ENCODE measurements at regions not wholly inside any gene's neighbourhood (a gene's known extent, or its start where the extent isn't known, plus 50 kb on each side); places are given as distances from the start of the nearest gene placed in this dataset.

DNA sequence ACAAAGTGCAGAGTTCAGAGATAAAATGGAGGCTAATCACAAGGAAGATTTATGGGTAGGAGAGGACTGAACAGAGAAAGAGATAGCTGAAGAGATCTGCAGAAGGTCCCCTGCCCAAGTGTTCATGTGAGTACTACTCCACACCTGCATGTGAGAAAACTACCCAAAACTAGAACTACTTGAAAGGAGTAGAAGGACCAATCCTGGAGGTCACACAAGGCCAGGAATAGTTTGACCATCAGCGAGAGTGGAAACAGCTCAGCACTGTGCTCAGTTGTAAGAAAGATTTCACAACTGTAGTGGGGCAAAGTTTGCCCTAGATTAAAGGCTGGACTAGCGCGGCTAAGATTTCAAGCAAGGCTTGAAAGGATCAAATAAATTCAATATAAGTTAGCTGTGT is 422.7 kb upstream of the LCORL start:
- Histone ChIP-seq H3K27me3 (no peaks in the 10 kb centered on the region), H3K36me3 (no peaks in the 10 kb centered on the region), H3K4me3 (no peak overlapping the region), H3K4me1 (no peaks in the 10 kb centered on the region), H3K27ac (no peak overlapping the region), H3K9me3 (peaks cover 0 to 2% (median 0%) of the 10 kb centered on the region in 4 donors)
- TF ChIP-seq POLR2A (IDR thresholded peaks at IDR 0.05) (no peak), POLR2AphosphoS5 (IDR thresholded peaks at IDR 0.05) (no peak), EP300 (IDR thresholded peaks at IDR 0.05) (no peak)
- TF ChIP-seq, protein P1, sequence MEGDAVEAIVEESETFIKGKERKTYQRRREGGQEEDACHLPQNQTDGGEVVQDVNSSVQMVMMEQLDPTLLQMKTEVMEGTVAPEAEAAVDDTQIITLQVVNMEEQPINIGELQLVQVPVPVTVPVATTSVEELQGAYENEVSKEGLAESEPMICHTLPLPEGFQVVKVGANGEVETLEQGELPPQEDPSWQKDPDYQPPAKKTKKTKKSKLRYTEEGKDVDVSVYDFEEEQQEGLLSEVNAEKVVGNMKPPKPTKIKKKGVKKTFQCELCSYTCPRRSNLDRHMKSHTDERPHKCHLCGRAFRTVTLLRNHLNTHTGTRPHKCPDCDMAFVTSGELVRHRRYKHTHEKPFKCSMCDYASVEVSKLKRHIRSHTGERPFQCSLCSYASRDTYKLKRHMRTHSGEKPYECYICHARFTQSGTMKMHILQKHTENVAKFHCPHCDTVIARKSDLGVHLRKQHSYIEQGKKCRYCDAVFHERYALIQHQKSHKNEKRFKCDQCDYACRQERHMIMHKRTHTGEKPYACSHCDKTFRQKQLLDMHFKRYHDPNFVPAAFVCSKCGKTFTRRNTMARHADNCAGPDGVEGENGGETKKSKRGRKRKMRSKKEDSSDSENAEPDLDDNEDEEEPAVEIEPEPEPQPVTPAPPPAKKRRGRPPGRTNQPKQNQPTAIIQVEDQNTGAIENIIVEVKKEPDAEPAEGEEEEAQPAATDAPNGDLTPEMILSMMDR (IDR thresholded peaks at IDR 0.05): no peak
- WGBS, 2 donors: 91 to 93% methylated on average over 3 of the region's 3 CpGs
- intact Hi-C loops (cut with DNase I): no loop called here
- no peak for DNase-seq

DNA sequence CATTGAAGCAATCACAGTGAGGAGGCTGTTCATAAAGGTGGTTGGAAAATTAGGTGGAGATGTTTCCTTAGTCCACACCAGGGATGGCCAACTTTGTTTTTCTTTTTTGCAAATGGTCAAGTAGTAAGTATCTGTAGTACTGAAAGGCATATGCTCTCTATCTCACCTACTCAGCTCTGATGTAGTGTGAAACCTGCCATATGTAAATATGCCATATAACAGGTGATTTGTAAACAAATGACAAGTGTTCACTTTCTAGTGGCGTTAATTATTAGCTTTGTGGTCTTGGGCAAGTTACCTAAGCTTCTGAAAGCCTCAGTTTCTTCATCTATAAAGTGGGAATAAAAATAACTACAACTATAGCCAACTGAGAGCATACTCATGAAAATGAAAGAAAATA is 421.4 kb upstream of the LCORL start:
- peaks cover 0 to 2% (median 0%) of the 10 kb centered on the region in 4 donors for H3K9me3 ChIP-seq
- no peaks in the 10 kb centered on the region for H3K4me1 ChIP-seq
- H3K36me3 ChIP-seq: no peaks in the 10 kb centered on the region
- no peak for TF ChIP-seq EP300 (IDR thresholded peaks at IDR 0.05)
- no peak for TF ChIP-seq POLR2AphosphoS5 (IDR thresholded peaks at IDR 0.05)
- TF ChIP-seq, protein P1 (IDR thresholded peaks at IDR 0.05): no peak
- TF ChIP-seq POLR2A (IDR thresholded peaks at IDR 0.05): no peak
- no peak overlapping the region for H3K4me3 ChIP-seq
- no peak for DNase-seq
- intact Hi-C loops (cut with DNase I): no loop called here
- no peaks in the 10 kb centered on the region for H3K27me3 ChIP-seq
- no peak overlapping the region for H3K27ac ChIP-seq
- WGBS, 2 donors: 51 to 60% methylated on average over 1 of the region's 1 CpG

DNA sequence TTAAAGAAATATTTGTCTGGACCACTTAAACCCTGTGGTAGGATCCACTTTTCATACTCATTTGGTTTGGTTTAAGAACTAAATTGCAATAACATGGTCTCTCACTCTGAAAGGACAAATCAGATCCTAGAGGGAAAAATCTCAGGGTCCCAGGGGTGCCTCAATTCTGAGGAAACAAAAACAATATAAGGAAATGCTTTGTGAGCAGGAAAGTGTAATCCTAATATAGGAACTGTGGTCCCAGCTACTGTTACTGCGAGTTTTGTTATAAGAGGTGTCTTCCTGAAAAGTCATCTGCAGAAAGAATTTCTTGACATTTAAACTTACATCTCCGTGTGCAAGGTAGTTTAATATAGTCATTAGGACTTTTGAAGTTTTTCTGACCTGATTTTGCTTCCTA is 420.1 kb upstream of the LCORL start:
- no peaks in the 10 kb centered on the region for H3K36me3 ChIP-seq
- TF ChIP-seq, protein P1 (IDR thresholded peaks at IDR 0.05): no peak
- no peak for TF ChIP-seq POLR2AphosphoS5 (IDR thresholded peaks at IDR 0.05)
- no peak for TF ChIP-seq POLR2A (IDR thresholded peaks at IDR 0.05)
- H3K27me3 ChIP-seq: no peaks in the 10 kb centered on the region
- no peak overlapping the region for H3K4me3 ChIP-seq
- 60 to 82% methylated on average over 2 of the region's 2 CpGs for WGBS, 2 donors
- H3K9me3 ChIP-seq: peaks cover 0 to 2% (median 0%) of the 10 kb centered on the region in 4 donors
- DNase-seq: no peak
- H3K4me1 ChIP-seq: no peaks in the 10 kb centered on the region
- H3K27ac ChIP-seq: no peak overlapping the region
- intact Hi-C loops (cut with DNase I): no loop called here

DNA sequence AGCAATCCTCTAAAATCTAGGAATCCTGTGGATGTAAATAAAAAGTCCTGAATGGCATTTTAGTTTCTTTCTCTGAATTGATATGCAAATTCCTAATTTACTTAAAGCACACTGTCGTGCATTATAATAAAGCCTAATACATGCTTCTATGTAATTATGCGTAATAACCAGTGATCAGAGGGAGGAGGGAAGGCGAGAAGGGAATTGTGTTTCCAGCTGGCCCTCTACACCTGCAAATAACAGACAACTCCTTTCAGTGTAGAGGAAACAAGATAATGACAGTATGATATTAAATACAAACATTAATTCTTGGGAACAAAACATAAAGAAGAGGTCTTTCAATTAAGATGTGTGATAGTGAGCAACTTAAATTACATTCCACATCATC is 419.6 kb upstream of the LCORL start:
- Histone ChIP-seq H3K27ac (no peak overlapping the region), H3K4me3 (no peak overlapping the region), H3K36me3 (no peaks in the 10 kb centered on the region), H3K27me3 (no peaks in the 10 kb centered on the region), H3K9me3 (peaks cover 0 to 2% (median 0%) of the 10 kb centered on the region in 4 donors), H3K4me1 (no peaks in the 10 kb centered on the region)
- no peak for TF ChIP-seq POLR2AphosphoS5 (IDR thresholded peaks at IDR 0.05)
- TF ChIP-seq, protein P1 (IDR thresholded peaks at IDR 0.05): no peak
- intact Hi-C loops (cut with DNase I): no loop called here
- 86% methylated on average over 3 of the region's 3 CpGs for WGBS, 2 donors
- DNase-seq: no peak

DNA sequence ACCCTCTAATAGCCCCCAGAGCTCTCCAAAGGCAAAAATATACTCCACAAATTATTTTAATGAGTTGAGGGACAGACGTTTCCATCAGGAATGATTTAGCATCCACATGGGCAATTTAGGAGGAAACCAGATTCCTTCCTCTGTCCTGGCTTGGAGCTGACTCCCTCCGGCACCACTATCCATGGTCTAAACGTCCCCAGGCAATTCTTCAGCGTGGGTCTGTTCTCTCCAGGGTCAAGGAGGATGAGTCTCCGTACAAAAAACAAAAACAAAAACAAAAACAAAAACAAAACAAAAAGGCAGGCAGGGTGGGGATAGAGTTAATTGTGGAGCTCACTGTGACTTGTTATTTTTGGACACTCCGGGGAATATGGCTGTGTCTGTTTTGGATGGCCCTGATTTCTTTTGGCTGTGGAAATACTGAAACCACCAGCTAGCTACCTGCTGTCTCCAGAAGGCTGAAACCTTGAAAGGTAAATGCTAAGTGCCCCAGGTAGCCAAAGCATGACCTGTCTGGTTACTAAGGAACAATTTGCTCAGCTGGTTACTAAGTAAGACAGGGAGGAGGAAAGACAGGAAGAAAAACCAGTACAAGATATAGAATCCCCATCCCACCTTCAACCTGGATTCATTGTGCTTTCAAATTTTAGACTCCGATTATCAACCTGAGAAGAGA is 419.1 kb upstream of the LCORL start:
- no peaks in the 10 kb centered on the region for H3K4me1 ChIP-seq
- WGBS, 2 donors: 47 to 50% methylated on average over 7 of the region's 7 CpGs
- no peaks in the 10 kb centered on the region for H3K36me3 ChIP-seq
- TF ChIP-seq EP300 (IDR thresholded peaks at IDR 0.05) (no peak), POLR2AphosphoS5 (IDR thresholded peaks at IDR 0.05) (no peak), POLR2A (IDR thresholded peaks at IDR 0.05) (no peak)
- TF ChIP-seq, protein P1 (IDR thresholded peaks at IDR 0.05): no peak
- peaks cover 0 to 2% (median 0%) of the 10 kb centered on the region in 4 donors for H3K9me3 ChIP-seq
- intact Hi-C loops (cut with DNase I): no loop called here
- DNase-seq: no peak
- H3K27ac ChIP-seq: no peak overlapping the region
- no peak overlapping the region for H3K4me3 ChIP-seq
- no peaks in the 10 kb centered on the region for H3K27me3 ChIP-seq

All from sigmoid colon (tissue), 6 donors.